Pancreas (tissue), 10 donors: ENCODE measurements at regions not wholly inside any gene's neighbourhood (a gene's known extent, or its start where the extent isn't known, plus 50 kb on each side); places are given as distances from the start of the nearest gene placed in this dataset.

Source experiments
- ATAC-seq, 4 donors: fragments of 200-7000 bp; cut with Tn5 transposase; one replicate each; pipeline versions ENCODE4 v1.8.0 to v1.9.1; 2020; ENCODE audit warnings: mild to moderate bottlenecking in 4 of 4, moderate library complexity in 4 of 4
- DNase-seq, 6 donors: peaks; one replicate each; pipeline ENCODE4 v3.0.0-alpha.2; 2020
- FAIRE-seq: peaks from 2 replicates; lab custom pipeline; 2012; peaks lifted over from hg19 to GRCh38; lab: Jason Lieb, UNC
- H3K27ac ChIP-seq, 4 donors: fragments of 200-600 bp; sonication (generic); 1 replicate in 3 of 4; 2 replicates in 1 of 4; pipeline versions ENCODE4 v1.5.0 to v1.8.0; 2020
- H3K27me3 ChIP-seq, 4 donors: fragments of 200-600 bp; one replicate each; pipeline ENCODE4 v1.8.0; 2021
- H3K36me3 ChIP-seq, 3 donors: fragments of 200-600 bp; sonication (generic) in 1 of 3; one replicate each; pipeline versions ENCODE4 v1.5.0 to v1.8.0; 2020 to 2021
- H3K4me1 ChIP-seq, 3 donors: fragments of 200-600 bp; one replicate each; pipeline ENCODE4 v1.8.0; 2021
- H3K4me3 ChIP-seq, 4 donors: fragments of 200-600 bp; sonication (generic) in 2 of 4; one replicate each; pipeline versions ENCODE4 v1.5.0 to v1.8.0; 2020 to 2021
- H3K9me3 ChIP-seq, 4 donors: fragments of 200-600 bp; one replicate each; pipeline ENCODE4 v1.8.0; 2021
- CTCF ChIP-seq, 4 donors: fragments of 200-600 bp; sonication (generic) in 3 of 4; IDR thresholded peaks; one replicate each; pipeline versions ENCODE4 v1.5.0 to v1.8.0; 2021; ENCODE audit warnings: antibody characterized with exemption in 4 of 4
- WGBS, 2 donors: extraction: QIAGEN DNeasy Blood & Tissue Kit; methylation state at CpG; one replicate each; pipeline ENCODE4 v1.1.7; 2013; 5-methylcytosine and 5-hydroxymethylcytosine counted together
- intact Hi-C, 3 donors: fragments of 100-400 bp; cut with DNase I; formaldehyde crosslinking; loops; one replicate each; pipeline versions ENCODE4 v1.11.1 to v1.14.2; 2022
- donor health status: healthy with polysubstance abuse.
- donor health status: DM: no; HTN: no; CAD: no; lungs with moderate emphysema.
- donor health status: DM: no; HTN: no; CAD: no.
- donor health status: control.
- donor health status: control.
- donor health status: Bipolar disorder and iron deficiency.
- donor health status: DM: yes; HTN: yes; CAD: no.
- donor health status: DM: no; HTN: no; CAD: no.
- donor health status: DM: no; HTN: no; CAD: no.
- donor health status: DM: yes; HTN: yes; CAD: no.

- H3K4me3 ChIP-seq, result no peak overlapping the region
- FAIRE-seq (no peak), DNase-seq (no peak), ATAC-seq (no peak)
- no peaks in the 10 kb centered on the region for H3K9me3 ChIP-seq
- whole genome bisulfite sequencing, 2 donors, result 85 to 91% methylated on average over 36 to 37 of the region's 37 CpGs
- H3K36me3 ChIP-seq, result peaks cover 5 to 43% (median 12%) of the 10 kb centered on the region in 3 donors
- no peaks in the 10 kb centered on the region for H3K27me3 ChIP-seq
- intact Hi-C loops, result no loop called here
- H3K27ac ChIP-seq, result no peak overlapping the region
- peaks cover 36% of the 10 kb centered on the region in 3 donors for H3K4me1 ChIP-seq
- no peak for TF ChIP-seq CTCF (IDR thresholded peaks at IDR 0.05)
Observed at GRCh38 chr12:124371970-124372555, 77.2 kb downstream of the RFLNA start.

GRCh38 chr12:124371366-124371765, 76.5 kb downstream of the RFLNA start:
- Histone ChIP-seq H3K4me1 (peaks cover 36% of the 10 kb centered on the region in 3 donors), H3K27me3 (no peaks in the 10 kb centered on the region), H3K27ac (no peak overlapping the region), H3K9me3 (no peaks in the 10 kb centered on the region), H3K4me3 (no peak overlapping the region), H3K36me3 (peaks cover 2 to 36% (median 10%) of the 10 kb centered on the region in 3 donors)
- no peak for ATAC-seq
- TF ChIP-seq CTCF (IDR thresholded peaks at IDR 0.05), result no peak
- intact Hi-C loops, result no loop called here
- WGBS, 2 donors, result 68% methylated on average over 13 of the region's 13 CpGs
- FAIRE-seq, result no peak
- DNase-seq, result no peak

GRCh38 chr12:124370851-124371250, 76.0 kb downstream of the RFLNA start:
- FAIRE-seq (no peak), DNase-seq (no peak), ATAC-seq (no peak)
- TF ChIP-seq CTCF (IDR thresholded peaks at IDR 0.05), result no peak
- Histone ChIP-seq H3K4me3 (no peak overlapping the region), H3K4me1 (peaks cover 36% of the 10 kb centered on the region in 3 donors), H3K36me3 (peaks cover 2 to 36% (median 10%) of the 10 kb centered on the region in 3 donors), H3K27ac (peak overlapping the region in 2 of 4 donors; percentile 90 to 94), H3K9me3 (no peaks in the 10 kb centered on the region), H3K27me3 (no peaks in the 10 kb centered on the region)
- WGBS, 2 donors, result 62 to 64% methylated on average over 7 of the region's 7 CpGs
- intact Hi-C loops, result no loop called here

GRCh38 chr12:124370384-124370783, 75.5 kb downstream of the RFLNA start:
- ATAC-seq, result no peak
- intact Hi-C loops, result no loop called here

More at GRCh38 chr12:124370384-124370783, 75.5 kb downstream of the RFLNA start:
- H3K4me1 ChIP-seq, result peaks cover 36 to 39% (median 36%) of the 10 kb centered on the region in 3 donors
- no peaks in the 10 kb centered on the region for H3K9me3 ChIP-seq
- TF ChIP-seq CTCF (IDR thresholded peaks at IDR 0.05), result no peak
- peak overlapping the region; percentile 79 to 95 (median 92) for H3K27ac ChIP-seq
- peaks cover 2 to 32% (median 10%) of the 10 kb centered on the region in 3 donors for H3K36me3 ChIP-seq
- H3K27me3 ChIP-seq, result no peaks in the 10 kb centered on the region
- FAIRE-seq, result no peak
- 73 to 76% methylated on average over 7 of the region's 7 CpGs for WGBS, 2 donors
- DNase-seq, result no peak
- no peak overlapping the region for H3K4me3 ChIP-seq
